SK-N-DZ (cell line): ENCODE measurements at regions not wholly inside any gene's neighbourhood (a gene's known extent, or its start where the extent isn't known, plus 50 kb on each side); places are given as distances from the start of the nearest gene placed in this dataset.
"Not testable (repeated sequence)": the region's sequence is repeated elsewhere in the genome, so short reads cannot be mapped to it uniquely, and the experiment has no call there.

Experiments used
- DNase-seq: peaks from one replicate; pipeline ENCODE4 v3.0.0-alpha.2; 2015; ENCODE audit warnings: low spot score

- no peak for DNase-seq
Measured at GRCh38 chr15:20368974-20369373, 172.6 kb downstream of the GOLGA6L6 start.

GRCh38 chr15:20367093-20367492 lies 174.5 kb downstream of the GOLGA6L6 start:
- DNase-seq, result no peak

DNA sequence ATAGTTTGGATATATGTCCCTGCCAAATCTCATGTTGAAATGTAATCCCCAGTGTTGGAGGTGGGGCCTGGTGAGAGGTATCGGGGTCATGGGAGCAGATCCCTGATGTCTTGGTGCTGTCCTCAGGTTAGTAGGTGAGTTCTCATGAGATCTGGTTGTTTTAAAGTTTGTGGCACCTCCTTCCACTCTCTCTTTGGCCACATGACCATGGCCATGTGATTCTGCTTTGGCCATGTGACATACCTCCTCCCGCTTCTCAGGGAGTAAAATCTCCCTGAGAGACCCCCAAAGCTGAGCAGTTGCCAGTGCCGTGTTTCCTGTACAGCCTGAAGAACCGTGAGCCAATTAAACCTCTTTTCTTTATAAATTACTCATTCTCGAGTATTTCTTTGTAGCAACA lies 178.0 kb downstream of the GOLGA6L6 start:
- DNase-seq, result not testable (repeated sequence)

DNA sequence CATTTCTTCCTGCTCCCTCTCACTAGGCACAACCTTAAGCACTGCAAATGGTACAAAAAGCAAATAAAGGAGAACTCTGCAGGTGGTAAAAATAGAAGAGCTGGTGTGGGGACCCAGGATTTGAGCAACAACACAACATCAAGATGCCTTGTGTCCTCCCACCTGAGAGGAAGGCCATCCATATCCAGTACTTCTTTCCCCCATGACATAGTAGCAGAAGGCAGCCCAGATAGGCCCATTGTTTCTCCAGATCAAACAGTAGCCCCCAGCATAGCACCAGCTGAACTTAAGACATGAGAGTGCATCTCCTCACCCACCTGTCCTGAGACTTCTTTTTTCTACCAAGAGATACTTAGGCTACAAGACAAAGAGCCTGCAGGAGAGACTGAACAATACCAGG lies 180.5 kb downstream of the GOLGA6L6 start:
- DNase-seq, result no peak

DNA sequence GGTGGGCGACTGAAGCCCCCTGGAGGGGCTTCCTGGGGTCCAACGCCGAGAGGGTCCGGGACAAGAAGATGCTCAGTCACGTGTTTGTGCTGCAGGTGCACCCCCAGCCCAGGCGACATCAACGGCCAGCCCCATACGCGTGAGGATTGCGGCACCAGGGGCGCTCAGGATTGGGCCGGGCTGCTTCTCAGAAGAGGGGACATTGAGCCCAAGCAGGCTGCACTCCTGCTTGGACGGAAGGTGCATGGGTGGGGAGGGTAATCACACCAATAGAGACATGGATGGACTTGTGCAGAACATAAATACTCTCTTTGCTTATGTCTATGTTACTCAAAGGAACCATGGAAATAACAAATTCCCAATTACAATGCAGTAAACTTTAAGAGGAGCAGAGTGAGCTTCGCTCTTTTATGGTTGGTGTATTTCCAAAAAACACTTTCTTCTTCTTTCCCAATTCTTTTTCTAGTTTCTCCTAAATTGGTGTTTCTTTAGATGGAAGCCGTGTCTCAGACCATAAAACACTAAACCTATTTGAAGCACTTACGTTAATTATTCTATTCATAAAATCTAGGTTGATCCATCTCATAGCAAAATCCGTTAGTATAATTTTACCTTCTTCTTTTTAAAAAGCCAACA lies 182.7 kb downstream of the GOLGA6L6 start:
- DNase-seq, result no peak

DNA sequence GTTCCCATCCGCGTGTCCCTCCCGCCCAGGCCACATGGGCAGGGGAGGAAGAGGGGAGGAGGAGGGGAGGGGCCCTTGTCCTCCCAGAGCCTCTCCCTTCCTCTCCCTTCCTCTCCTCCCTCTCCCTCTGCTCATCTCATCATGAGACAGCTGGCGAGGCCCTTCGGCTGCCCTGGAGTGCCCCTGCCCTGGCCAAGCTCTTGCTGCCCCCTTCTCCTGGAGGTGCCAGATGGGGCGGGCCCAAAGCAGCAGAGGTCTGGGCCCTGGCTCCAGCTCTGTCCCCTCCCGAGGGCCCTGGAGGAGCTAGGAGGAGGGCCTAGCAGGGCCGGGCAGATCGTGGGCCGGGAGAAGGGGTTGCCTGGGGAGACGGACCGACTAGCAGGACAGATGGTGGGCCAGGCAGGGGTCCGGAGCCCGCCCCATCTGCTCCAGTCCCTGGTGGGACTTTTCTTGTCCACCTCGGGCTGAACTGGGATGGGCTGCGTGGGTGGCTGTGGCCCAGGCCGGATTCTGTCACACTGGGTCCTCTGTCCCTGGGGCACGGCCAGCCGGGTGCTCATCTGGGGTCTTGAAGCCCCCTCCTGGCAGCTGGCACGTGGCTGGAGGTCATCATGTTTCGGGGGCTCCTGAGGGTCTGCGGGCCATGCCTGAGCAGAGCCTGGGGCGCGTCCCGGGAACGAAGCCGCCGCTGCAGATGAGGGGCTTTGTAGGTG lies 183.4 kb downstream of the GOLGA6L6 start:
- no peak for DNase-seq

GRCh38 chr15:20357481-20358065 lies 184.0 kb downstream of the GOLGA6L6 start:
- no peak for DNase-seq

DNA sequence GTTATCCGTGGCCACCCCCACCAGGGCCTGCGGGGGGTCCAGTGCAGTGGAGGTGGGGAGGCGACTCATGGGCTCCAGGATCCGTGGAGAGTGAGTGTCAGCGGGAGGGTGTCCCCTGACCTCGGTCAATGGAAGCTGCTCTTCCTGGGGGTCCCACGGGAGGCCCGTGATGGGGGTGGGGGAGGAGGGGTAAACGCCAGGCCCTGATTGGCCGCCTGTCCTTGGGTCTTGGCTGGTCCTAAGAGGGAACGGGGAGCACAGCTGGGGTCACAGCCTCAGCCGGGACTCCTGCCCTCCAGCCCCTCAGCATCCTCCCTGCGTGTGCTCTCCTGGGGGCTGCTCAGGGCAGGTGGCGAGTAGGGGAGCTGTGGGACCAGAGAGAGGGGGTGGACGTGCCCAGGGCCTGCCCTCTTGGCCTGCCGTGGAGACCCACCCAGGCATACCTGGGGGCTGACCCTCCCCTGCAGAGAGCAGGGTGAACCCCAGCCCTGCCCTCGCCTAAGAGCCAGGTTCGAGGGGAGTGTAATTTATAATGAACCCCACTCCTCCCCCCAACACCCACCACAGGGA lies 184.6 kb downstream of the GOLGA6L6 start:
- no peak for DNase-seq

GRCh38 chr15:20356444-20356910 lies 185.1 kb downstream of the GOLGA6L6 start:
- DNase-seq, result peak; percentile 79

- no peak for DNase-seq
Measured at GRCh38 chr15:20355256-20355868, 186.2 kb downstream of the GOLGA6L6 start.

- DNase-seq, result not testable (repeated sequence)
Measured at GRCh38 chr15:20354884-20355223, 186.7 kb downstream of the GOLGA6L6 start.

- no peak for DNase-seq
Measured at GRCh38 chr15:20353966-20354883, 187.4 kb downstream of the GOLGA6L6 start.

GRCh38 chr15:20352241-20353200 lies 189.1 kb downstream of the GOLGA6L6 start:
- no peak for DNase-seq

- DNase-seq, result no peak
Measured at GRCh38 chr15:20351448-20351971, 190.1 kb downstream of the GOLGA6L6 start.

- no peak for DNase-seq
Measured at GRCh38 chr15:20349774-20350498, 191.7 kb downstream of the GOLGA6L6 start.

GRCh38 chr15:20348900-20349773 lies 192.5 kb downstream of the GOLGA6L6 start:
- DNase-seq, result no peak

- no peak for DNase-seq
Measured at GRCh38 chr15:20348291-20348899, 193.2 kb downstream of the GOLGA6L6 start.
